T47D (cell line): ENCODE measurements at regions not wholly inside any gene's neighbourhood (a gene's known extent, or its start where the extent isn't known, plus 50 kb on each side); places are given as distances from the start of the nearest gene placed in this dataset.
"Not testable (repeated sequence)": the region's sequence is repeated elsewhere in the genome, so short reads cannot be mapped to it uniquely, and the experiment has no call there.

ENCODE experiments used
- DNase-seq, 2 experiments: peaks; one replicate each; pipeline versions ENCODE4 v3.0.0 to v3.0.0-alpha.2; 2011 to 2012; ENCODE audit warnings: low read depth in 1 of 2, low spot score in 1 of 2
- JUND ChIP-seq: IDR thresholded peaks from 2 replicates; pipeline ENCODE4 v1.6.1; 2012; ENCODE audit warnings: low read depth
- in situ Hi-C: cut with HindIII; loops from 2 replicates; pipeline ENCODE4 v1.10.0; 2016; ENCODE audit warnings: low sequenced_read_pairs, low pct_unique_long_range_greater_than_20kb

- in situ Hi-C loops = no loop called here
- no peak for TF ChIP-seq JUND
- DNase-seq = no peak
Measured at GRCh38 chr4:71081192-71081591, 87.7 kb downstream of the DCK start.

GRCh38 chr4:71093745-71094144 is 100.3 kb downstream of the DCK start:
- in situ Hi-C loops = no loop called here
- no peak for TF ChIP-seq JUND
- no peak for DNase-seq

- no peak for DNase-seq
- no peak for TF ChIP-seq JUND
- in situ Hi-C loops = no loop called here
Measured at GRCh38 chr4:71094201-71094600, 100.8 kb downstream of the DCK start.

GRCh38 chr4:71095141-71095540 is 101.7 kb downstream of the DCK start:
- DNase-seq = no peak
- in situ Hi-C loops = no loop called here
- no peak for TF ChIP-seq JUND

- in situ Hi-C loops = no loop called here
- no peak for TF ChIP-seq JUND
- DNase-seq = no peak
Measured at GRCh38 chr4:71095545-71095944, 102.1 kb downstream of the DCK start.

- no peak for DNase-seq
- in situ Hi-C loops = no loop called here
- no peak for TF ChIP-seq JUND
Measured at GRCh38 chr4:71107726-71108125, 114.3 kb downstream of the DCK start.

GRCh38 chr4:71110499-71110898 is 117.0 kb downstream of the DCK start:
- in situ Hi-C loops = no loop called here
- TF ChIP-seq JUND = no peak
- no peak for DNase-seq

GRCh38 chr4:71111133-71111532 is 117.7 kb downstream of the DCK start:
- DNase-seq, in situ Hi-C loops: not testable (repeated sequence)

GRCh38 chr4:71113294-71113693 is 119.8 kb downstream of the DCK start:
- in situ Hi-C loops = no loop called here
- peak in 1 of 2 experiments; percentile 2 for DNase-seq

GRCh38 chr4:71120831-71121524 is 127.5 kb downstream of the DCK start:
- TF ChIP-seq JUND = no peak
- in situ Hi-C loops = no loop called here
- no peak for DNase-seq

More at GRCh38 chr4:71113294-71113693, 119.8 kb downstream of the DCK start:
- TF ChIP-seq JUND = no peak

GRCh38 chr4:71123951-71124350 is 130.5 kb downstream of the DCK start:
- DNase-seq = no peak
- TF ChIP-seq JUND = no peak
- in situ Hi-C loops = no loop called here

GRCh38 chr4:71125137-71125536 is 131.7 kb downstream of the DCK start:
- in situ Hi-C loops = no loop called here
- TF ChIP-seq JUND = no peak
- no peak for DNase-seq

GRCh38 chr4:71126719-71127118 is 133.3 kb downstream of the DCK start:
- DNase-seq = no peak
- no peak for TF ChIP-seq JUND
- in situ Hi-C loops = no loop called here
